Trophoblast cell (in vitro differentiated cells and primary cell): ENCODE measurements at regions not wholly inside any gene's neighbourhood (a gene's known extent, or its start where the extent isn't known, plus 50 kb on each side); places are given as distances from the start of the nearest gene placed in this dataset.

Source experiments
- DNase-seq, 2 donors: peaks; one replicate each; pipeline ENCODE4 v3.0.0-alpha.2; 2016
- H2AFZ ChIP-seq: 2 replicates; pipeline ENCODE4 v1.6.1; 2013; ENCODE audit warnings: low read length, moderate library complexity, mild to moderate bottlenecking; ENCODE audit not compliant: insufficient read depth, poor library complexity
- H2AK5ac ChIP-seq: 2 replicates; pipeline ENCODE4 v1.6.1; 2013; ENCODE audit warnings: mild to moderate bottlenecking, low read length
- H2BK120ac ChIP-seq: 2 replicates; pipeline ENCODE4 v1.6.1; 2013; ENCODE audit warnings: low read length, mild to moderate bottlenecking, moderate library complexity; ENCODE audit not compliant: insufficient read depth, poor library complexity
- H2BK12ac ChIP-seq: 2 replicates; pipeline ENCODE4 v1.6.1; 2013; ENCODE audit warnings: mild to moderate bottlenecking, low read length, moderate library complexity
- H2BK5ac ChIP-seq: 2 replicates; pipeline ENCODE4 v1.6.1; 2013; ENCODE audit warnings: low read length, low read depth, moderate library complexity, mild to moderate bottlenecking; ENCODE audit not compliant: poor library complexity
- H3K14ac ChIP-seq: 2 replicates; pipeline ENCODE4 v1.6.1; 2013; ENCODE audit warnings: mild to moderate bottlenecking, low read length
- H3K18ac ChIP-seq: 2 replicates; pipeline ENCODE4 v1.6.1; 2013; ENCODE audit warnings: mild to moderate bottlenecking, low read length
- H3K23ac ChIP-seq: 2 replicates; pipeline ENCODE4 v1.6.1; 2013; ENCODE audit warnings: low read length
- H3K27ac ChIP-seq: 2 replicates; pipeline ENCODE4 v1.5.1; 2013; ENCODE audit warnings: low read depth, mild to moderate bottlenecking, inconsistent platforms, low read length, moderate library complexity
- H3K27me3 ChIP-seq: 2 replicates; pipeline ENCODE4 v1.6.1; 2013; ENCODE audit warnings: inconsistent platforms, mild to moderate bottlenecking, low read length, moderate library complexity; ENCODE audit not compliant: insufficient read depth
- H3K36me3 ChIP-seq, 2 experiments: 1 replicate in 1 of 2; 2 replicates in 1 of 2; pipeline ENCODE4 v1.6.1; 2013; ENCODE audit warnings: low read length in 2 of 2, mild to moderate bottlenecking in 2 of 2, moderate library complexity in 1 of 2; ENCODE audit not compliant: insufficient read depth in 2 of 2, control insufficient read depth in 1 of 2
- H3K4ac ChIP-seq: 2 replicates; pipeline ENCODE4 v1.6.1; 2013; ENCODE audit warnings: low read depth, mild to moderate bottlenecking, low read length, moderate library complexity
- H3K4me1 ChIP-seq, 2 experiments: 1 replicate in 1 of 2; 2 replicates in 1 of 2; pipeline ENCODE4 v1.6.1; 2013; ENCODE audit warnings: low read length in 2 of 2, mild to moderate bottlenecking in 2 of 2, moderate library complexity in 1 of 2; ENCODE audit not compliant: insufficient read depth in 2 of 2, control insufficient read depth in 1 of 2
- H3K4me2 ChIP-seq: 2 replicates; pipeline ENCODE4 v1.6.1; 2013; ENCODE audit warnings: inconsistent platforms, mild to moderate bottlenecking, low read length, moderate library complexity
- H3K4me3 ChIP-seq: 2 replicates; pipeline ENCODE4 v1.5.1; 2013; ENCODE audit warnings: mild to moderate bottlenecking, low read depth, low read length, inconsistent platforms
- H3K79me1 ChIP-seq: one replicate; pipeline ENCODE4 v1.6.1; 2013; ENCODE audit warnings: low read length
- H3K79me2 ChIP-seq: 2 replicates; pipeline ENCODE4 v1.6.1; 2013; ENCODE audit warnings: low read length, mild to moderate bottlenecking; ENCODE audit not compliant: control insufficient read depth, insufficient read depth, poor library complexity
- H3K9ac ChIP-seq: 2 replicates; pipeline ENCODE4 v1.6.1; 2013; ENCODE audit warnings: mild to moderate bottlenecking, low read length
- H3K9me3 ChIP-seq: 2 replicates; pipeline ENCODE4 v1.6.1; 2013; ENCODE audit warnings: low read depth, mild to moderate bottlenecking, control low read depth, inconsistent platforms, low read length; ENCODE audit not compliant: insufficient read depth
- H4K12ac ChIP-seq: 2 replicates; pipeline ENCODE4 v1.6.1; 2013; ENCODE audit warnings: low read depth, mild to moderate bottlenecking, low read length, moderate library complexity
- H4K8ac ChIP-seq: 2 replicates; pipeline ENCODE4 v1.6.1; 2013; ENCODE audit warnings: low read depth, mild to moderate bottlenecking, low read length, moderate library complexity
- H4K91ac ChIP-seq: one replicate; pipeline ENCODE4 v1.6.1; 2013; ENCODE audit warnings: low read depth, mild to moderate bottlenecking, low read length, moderate library complexity
- WGBS: extraction: QIAGEN DNeasy Blood & Tissue Kit; methylation state at CpG from one replicate; pipeline ENCODE4 v1.1.7; 2013; ENCODE audit warnings: missing lambda C conversion rate; ENCODE audit not compliant: insufficient read length, insufficient coverage; ENCODE audit errors: extremely low coverage; 5-methylcytosine and 5-hydroxymethylcytosine counted together

GRCh38 chr11:90803831-90804230 lies 581.0 kb upstream of the CHORDC1 start:
- Histone ChIP-seq H3K9me3 (no peaks in the 10 kb centered on the region), H3K4me3 (no peak overlapping the region), H2AFZ (no peak overlapping the region), H3K27ac (no peak overlapping the region), H3K4ac (no peak overlapping the region), H2BK120ac (no peak overlapping the region), H4K12ac (no peak overlapping the region), H2BK12ac (no peak overlapping the region), H3K36me3 (no peaks in the 10 kb centered on the region), H3K4me2 (no peak overlapping the region), H3K14ac (no peak overlapping the region), H3K27me3 (no peaks in the 10 kb centered on the region), H3K79me2 (no peaks in the 10 kb centered on the region), H3K4me1 (no peaks in the 10 kb centered on the region), H2AK5ac (no peak overlapping the region), H3K79me1 (no peaks in the 10 kb centered on the region), H3K18ac (no peak overlapping the region), H4K8ac (no peak overlapping the region), H3K23ac (no peak overlapping the region), H4K91ac (no peak overlapping the region), H2BK5ac (no peak overlapping the region), H3K9ac (no peak overlapping the region)
- DNase-seq = no peak
- no CpG with 5 or more reads among the region's 7 CpGs for WGBS

GRCh38 chr11:90803366-90803765 lies 580.5 kb upstream of the CHORDC1 start:
- Histone ChIP-seq H2AK5ac (no peak overlapping the region), H3K23ac (no peak overlapping the region), H3K27ac (no peak overlapping the region), H3K79me1 (no peaks in the 10 kb centered on the region), H4K8ac (no peak overlapping the region), H3K4me2 (no peak overlapping the region), H3K18ac (no peak overlapping the region), H4K12ac (no peak overlapping the region), H2BK5ac (no peak overlapping the region), H3K36me3 (no peaks in the 10 kb centered on the region), H2BK120ac (no peak overlapping the region), H3K9me3 (no peaks in the 10 kb centered on the region), H4K91ac (no peak overlapping the region), H3K4me1 (no peaks in the 10 kb centered on the region), H3K4me3 (no peak overlapping the region), H3K79me2 (no peaks in the 10 kb centered on the region), H2BK12ac (no peak overlapping the region), H3K14ac (no peak overlapping the region), H2AFZ (no peak overlapping the region), H3K9ac (no peak overlapping the region), H3K4ac (no peak overlapping the region), H3K27me3 (no peaks in the 10 kb centered on the region)
- no CpG with 5 or more reads among the region's 3 CpGs for WGBS
- peak in 1 of 2 donors; percentile 45 for DNase-seq

GRCh38 chr11:90798769-90799168 lies 575.9 kb upstream of the CHORDC1 start:
- no peak overlapping the region for H4K12ac ChIP-seq
- H2BK12ac ChIP-seq = no peak overlapping the region
- H4K8ac ChIP-seq = no peak overlapping the region
- H3K23ac ChIP-seq = no peak overlapping the region
- WGBS = no CpG with 5 or more reads among the region's 3 CpGs
- no peaks in the 10 kb centered on the region for H3K27me3 ChIP-seq
- H3K9me3 ChIP-seq = no peaks in the 10 kb centered on the region
- no peak overlapping the region for H3K4ac ChIP-seq
- H2BK5ac ChIP-seq = no peak overlapping the region
- no peaks in the 10 kb centered on the region for H3K79me2 ChIP-seq
- no peak overlapping the region for H3K14ac ChIP-seq
- no peak for DNase-seq
- no peak overlapping the region for H3K9ac ChIP-seq
- no peaks in the 10 kb centered on the region for H3K79me1 ChIP-seq
- H3K27ac ChIP-seq = no peak overlapping the region
- H2AFZ ChIP-seq = no peak overlapping the region
- no peak overlapping the region for H3K4me2 ChIP-seq
- no peak overlapping the region for H4K91ac ChIP-seq
- H2BK120ac ChIP-seq = no peak overlapping the region
- H3K4me3 ChIP-seq = no peak overlapping the region
- H3K36me3 ChIP-seq = no peaks in the 10 kb centered on the region
- no peak overlapping the region for H2AK5ac ChIP-seq
- H3K4me1 ChIP-seq = no peaks in the 10 kb centered on the region
- H3K18ac ChIP-seq = no peak overlapping the region

- no peak overlapping the region for H3K4me3 ChIP-seq
- no peaks in the 10 kb centered on the region for H3K79me1 ChIP-seq
- H3K4me2 ChIP-seq = no peak overlapping the region
- no peak overlapping the region for H3K18ac ChIP-seq
- H4K12ac ChIP-seq = no peak overlapping the region
- no peaks in the 10 kb centered on the region for H3K36me3 ChIP-seq
- H3K14ac ChIP-seq = no peak overlapping the region
- no peak overlapping the region for H2AK5ac ChIP-seq
- H4K91ac ChIP-seq = no peak overlapping the region
- H2BK120ac ChIP-seq = no peak overlapping the region
- H3K9me3 ChIP-seq = no peaks in the 10 kb centered on the region
- no peak overlapping the region for H3K9ac ChIP-seq
- no peaks in the 10 kb centered on the region for H3K79me2 ChIP-seq
- no peak overlapping the region for H2BK12ac ChIP-seq
- no peak overlapping the region for H2BK5ac ChIP-seq
- DNase-seq = no peak
- H3K4ac ChIP-seq = no peak overlapping the region
- no peaks in the 10 kb centered on the region for H3K27me3 ChIP-seq
- no peaks in the 10 kb centered on the region for H3K4me1 ChIP-seq
- WGBS = no CpG with 5 or more reads among the region's 4 CpGs
- H4K8ac ChIP-seq = no peak overlapping the region
- H2AFZ ChIP-seq = no peak overlapping the region
- H3K23ac ChIP-seq = no peak overlapping the region
- no peak overlapping the region for H3K27ac ChIP-seq
These were observed 572.9 kb upstream of the CHORDC1 start for GRCh38 chr11:90795746-90796145.
